Mammary epithelial cell (primary cell): ENCODE measurements at regions not wholly inside any gene's neighbourhood (a gene's known extent, or its start where the extent isn't known, plus 50 kb on each side); places are given as distances from the start of the nearest gene placed in this dataset.

ENCODE experiments used
- CTCF ChIP-seq, 2 donors: IDR thresholded peaks in 1 of 2; conservative IDR thresholded peaks in 1 of 2; 2 replicates each; pipeline ENCODE4 v1.5.1; 2011 to 2012; ENCODE audit warnings: inconsistent platforms in 2 of 2, low read length in 2 of 2, mild to moderate bottlenecking in 2 of 2, control low read depth in 1 of 2, low read depth in 1 of 2; ENCODE audit not compliant: insufficient read depth in 1 of 2; ENCODE audit errors: extremely low read depth in 1 of 2
- EZH2 ChIP-seq: IDR thresholded peaks from 2 replicates; pipeline ENCODE4 v1.6.1; 2012; ENCODE audit warnings: low read length, inconsistent platforms, borderline replicate concordance

- TF ChIP-seq CTCF (conservative IDR thresholded peaks at IDR 0.05 in 1 of 2, IDR thresholded peaks at IDR 0.05 in 1 of 2; ENCODE audit: extremely low read depth in 1 of 2, insufficient read depth in 1 of 2, low read depth in 1 of 2, low read length in 2 of 2), result no peak
- no peak for TF ChIP-seq EZH2
These were observed 332.6 kb upstream of the SALL3 start for GRCh38 chr18:78647018-78647417.
